ENCODE measurements at regions not wholly inside any gene's neighbourhood (a gene's known extent, or its start where the extent isn't known, plus 50 kb on each side); places are given as distances from the start of the nearest gene placed in this dataset.
A peak's percentile ranks its signal among the peaks of the same experiment; 100 is the strongest.

- ChIA-PET POLR2A (interaction anchor here (1.1 kb wide), 1 partner anchor 10 kb away, joined by 3 read pairs; no protein-coding TSS in a partner anchor), CTCF (no interaction called here)
- TF ChIP-seq FOXK2 (IDR thresholded peaks at IDR 0.05) (no peak), LEF1 (IDR thresholded peaks at IDR 0.05; ENCODE audit: borderline replicate concordance) (no peak), NFRKB (IDR thresholded peaks at IDR 0.05) (no peak), FOXM1 (IDR thresholded peaks at IDR 0.05; ENCODE audit: borderline replicate concordance) (no peak), TARDBP (IDR thresholded peaks at IDR 0.05) (no peak), HDGF (IDR thresholded peaks at IDR 0.05; ENCODE audit: borderline replicate concordance) (no peak), PKNOX1 (IDR thresholded peaks at IDR 0.05) (no peak), ZNF384 (IDR thresholded peaks at IDR 0.05) (no peak), SUZ12 (IDR thresholded peaks at IDR 0.05) (no peak), L3MBTL2 (conservative IDR thresholded peaks at IDR 0.05) (no peak), ARNT (IDR thresholded peaks at IDR 0.05) (no peak), BHLHE40 (IDR thresholded peaks at IDR 0.05; ENCODE audit: borderline replicate concordance) (no peak)
- no peak for DNase-seq (ENCODE audit: extremely low spot score)
These were observed 113.7 kb upstream of the ACTRT1 start for GRCh38 chrX:128165884-128166408.

DNA sequence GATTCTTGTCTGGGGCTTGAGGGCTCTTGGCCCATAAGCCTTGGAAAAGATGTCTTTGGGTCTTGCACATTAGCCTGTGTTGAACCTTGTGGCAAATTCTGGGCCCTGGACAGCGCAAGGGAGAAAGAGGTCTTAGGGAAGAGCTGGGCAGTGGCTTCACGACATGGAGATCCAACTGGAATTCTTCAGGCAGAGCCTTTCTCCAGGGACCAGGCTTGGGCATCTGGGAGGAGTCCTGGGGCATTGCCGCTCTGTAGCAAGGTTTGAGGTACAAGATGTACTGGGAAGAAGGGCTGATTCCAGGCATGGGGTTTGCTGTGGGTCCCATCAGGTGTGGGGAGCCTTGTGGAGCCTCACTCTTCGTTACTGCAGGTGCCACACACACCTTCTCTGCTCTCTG is 104.0 kb upstream of the ACTRT1 start:
- POLR2A ChIA-PET = no interaction called here
- DNase-seq (ENCODE audit: extremely low spot score) = no peak
- CTCF ChIA-PET = no interaction called here
- TF ChIP-seq ARNT (IDR thresholded peaks at IDR 0.05) = no peak
- no peak for TF ChIP-seq LEF1 (IDR thresholded peaks at IDR 0.05; ENCODE audit: borderline replicate concordance)
- no peak for TF ChIP-seq FOXA1 (IDR thresholded peaks at IDR 0.05)
- no peak for TF ChIP-seq SP1 (IDR thresholded peaks at IDR 0.05)

DNA sequence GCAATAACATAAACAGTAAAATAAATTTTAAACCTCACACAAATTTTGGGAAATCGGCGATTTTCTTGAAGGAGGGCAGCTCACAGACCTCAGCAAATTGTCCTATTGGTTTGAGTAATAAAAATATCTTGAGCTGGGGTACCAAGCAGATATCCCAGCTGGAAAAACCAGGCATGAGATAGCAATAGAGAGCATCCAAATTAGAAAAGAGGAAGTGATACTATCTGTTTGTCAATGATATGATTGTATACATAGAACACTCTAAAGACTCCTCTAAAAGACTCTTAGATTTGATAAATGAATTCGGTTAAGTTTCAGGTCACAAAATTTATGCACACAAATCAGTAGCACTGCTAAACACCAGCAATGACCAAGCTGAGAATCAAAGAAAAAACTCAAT is 90.5 kb upstream of the ACTRT1 start:
- no peak for DNase-seq (ENCODE audit: extremely low spot score)
- ChIA-PET POLR2A (no interaction called here), CTCF (no interaction called here)
- TF ChIP-seq ELF4 (IDR thresholded peaks at IDR 0.05) (no peak), CTBP1 (IDR thresholded peaks at IDR 0.05; ENCODE audit: borderline replicate concordance) (no peak), FOXA1 (IDR thresholded peaks at IDR 0.05) (no peak), ARNT (IDR thresholded peaks at IDR 0.05) (no peak), FOXK2 (IDR thresholded peaks at IDR 0.05) (no peak), BHLHE40 (IDR thresholded peaks at IDR 0.05; ENCODE audit: borderline replicate concordance) (no peak), SUZ12 (IDR thresholded peaks at IDR 0.05) (no peak), L3MBTL2 (conservative IDR thresholded peaks at IDR 0.05) (no peak), FOXM1 (IDR thresholded peaks at IDR 0.05; ENCODE audit: borderline replicate concordance) (no peak), SP1 (IDR thresholded peaks at IDR 0.05) (no peak), LEF1 (IDR thresholded peaks at IDR 0.05; ENCODE audit: borderline replicate concordance) (no peak), NFRKB (IDR thresholded peaks at IDR 0.05) (no peak), TARDBP (IDR thresholded peaks at IDR 0.05) (no peak), ZNF384 (IDR thresholded peaks at IDR 0.05) (no peak), PKNOX1 (IDR thresholded peaks at IDR 0.05) (no peak), HDGF (IDR thresholded peaks at IDR 0.05; ENCODE audit: borderline replicate concordance) (no peak)

GRCh38 chrX:128106630-128107029 is 54.4 kb upstream of the ACTRT1 start:
- DNase-seq (ENCODE audit: extremely low spot score) = peak; percentile 45
- CTCF ChIA-PET = no interaction called here
- POLR2A ChIA-PET = no interaction called here
- TF ChIP-seq NFRKB (IDR thresholded peaks at IDR 0.05) (no peak), SP1 (IDR thresholded peaks at IDR 0.05) (no peak), L3MBTL2 (conservative IDR thresholded peaks at IDR 0.05) (no peak), FOXA1 (IDR thresholded peaks at IDR 0.05) (no peak), ZNF384 (IDR thresholded peaks at IDR 0.05) (no peak), LEF1 (IDR thresholded peaks at IDR 0.05; ENCODE audit: borderline replicate concordance) (no peak), FOXM1 (IDR thresholded peaks at IDR 0.05; ENCODE audit: borderline replicate concordance) (no peak), BHLHE40 (IDR thresholded peaks at IDR 0.05; ENCODE audit: borderline replicate concordance) (no peak), ARNT (IDR thresholded peaks at IDR 0.05) (no peak), TARDBP (IDR thresholded peaks at IDR 0.05) (no peak), HDGF (IDR thresholded peaks at IDR 0.05; ENCODE audit: borderline replicate concordance) (no peak), PKNOX1 (IDR thresholded peaks at IDR 0.05) (no peak)

- CTCF ChIA-PET = no interaction called here
- POLR2A ChIA-PET = no interaction called here
These were observed 53.5 kb upstream of the ACTRT1 start for GRCh38 chrX:128105659-128106058.

More at GRCh38 chrX:128105659-128106058, 53.5 kb upstream of the ACTRT1 start:
- no peak for DNase-seq (ENCODE audit: extremely low spot score)
- TF ChIP-seq SUZ12 (IDR thresholded peaks at IDR 0.05) = no peak
- no peak for TF ChIP-seq FOXA1 (IDR thresholded peaks at IDR 0.05)
- no peak for TF ChIP-seq L3MBTL2 (conservative IDR thresholded peaks at IDR 0.05)
- no peak for TF ChIP-seq CTBP1 (IDR thresholded peaks at IDR 0.05; ENCODE audit: borderline replicate concordance)
- no peak for TF ChIP-seq BHLHE40 (IDR thresholded peaks at IDR 0.05; ENCODE audit: borderline replicate concordance)
- TF ChIP-seq FOXK2 (IDR thresholded peaks at IDR 0.05) = no peak
- TF ChIP-seq ELF4 (IDR thresholded peaks at IDR 0.05) = no peak
- no peak for TF ChIP-seq ZNF384 (IDR thresholded peaks at IDR 0.05)
- no peak for TF ChIP-seq ARNT (IDR thresholded peaks at IDR 0.05)
- TF ChIP-seq TARDBP (IDR thresholded peaks at IDR 0.05) = no peak
- TF ChIP-seq LEF1 (IDR thresholded peaks at IDR 0.05; ENCODE audit: borderline replicate concordance) = no peak
- TF ChIP-seq PKNOX1 (IDR thresholded peaks at IDR 0.05) = no peak
- no peak for TF ChIP-seq HDGF (IDR thresholded peaks at IDR 0.05; ENCODE audit: borderline replicate concordance)
- TF ChIP-seq NFRKB (IDR thresholded peaks at IDR 0.05) = no peak
- TF ChIP-seq SP1 (IDR thresholded peaks at IDR 0.05) = no peak
- TF ChIP-seq FOXM1 (IDR thresholded peaks at IDR 0.05; ENCODE audit: borderline replicate concordance) = no peak

Measured in HEK293T (cell line).